Erythroblast (primary cell): ENCODE measurements at regions not wholly inside any gene's neighbourhood (a gene's known extent, or its start where the extent isn't known, plus 50 kb on each side); places are given as distances from the start of the nearest gene placed in this dataset.

ENCODE experiments used
- GATA1 ChIP-seq: IDR thresholded peaks from 2 replicates; pipeline ENCODE4 v1.6.1; 2011; ENCODE audit warnings: low read depth, mild to moderate bottlenecking, control low read depth, low read length, moderate library complexity
- POLR2A ChIP-seq: IDR thresholded peaks from 2 replicates; pipeline ENCODE4 v1.6.1; 2011; ENCODE audit warnings: mild to moderate bottlenecking, low read length

DNA sequence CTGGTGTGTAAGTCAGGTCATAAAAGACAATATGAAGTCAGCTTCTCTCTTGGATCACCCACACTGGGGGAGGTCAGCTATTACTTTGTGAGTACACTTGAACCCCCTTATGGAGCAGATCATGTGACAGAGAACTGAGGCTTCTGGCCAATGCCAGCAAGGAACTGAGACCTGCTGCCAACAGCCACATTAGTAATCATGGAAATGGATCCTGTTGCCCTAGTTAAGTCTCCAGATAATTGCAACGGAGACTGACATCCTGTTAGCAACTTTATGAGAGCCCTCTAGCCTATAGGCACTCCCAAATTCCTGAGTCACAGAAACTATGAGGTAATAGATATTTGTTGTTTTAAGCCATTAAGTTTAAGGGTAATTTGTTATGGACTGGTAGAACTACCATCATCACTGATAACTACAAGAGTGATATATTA, 110.4 kb upstream of the GMNC start:
- TF ChIP-seq POLR2A (no peak), GATA1 (no peak)
